K562 (cell line): ENCODE measurements at regions not wholly inside any gene's neighbourhood (a gene's known extent, or its start where the extent isn't known, plus 50 kb on each side); places are given as distances from the start of the nearest gene placed in this dataset.

Source experiments
- ATAC-seq: fragments of 200-7000 bp; cut with Tn5 transposase; 3 replicates; pipeline ENCODE4 v1.9.1; 2020; ENCODE audit warnings: moderate library complexity
- BruUV-seq: library from RNA; stranded (reverse); fragments of 400-500 nt; replicated peaks from 2 replicates; lab custom pipeline; 2021; lab: Mats Ljungman, UMichigan
- CTCF ChIA-PET: fragments of 300-600 bp; formaldehyde crosslinking; extraction: SDS; loops from one replicate; lab custom pipeline; 2021; ENCODE audit warnings: low intra/inter-chr PET ratio; lab: Yijun Ruan, JAX
- POLR2A ChIA-PET: fragments of 300-600, 350-650 bp; sonication (Branson Sonifier 250); formaldehyde crosslinking; extraction: SDS; loops from one replicate; lab custom pipeline; 2021; ENCODE audit warnings: antibody characterized with exemption, inconsistent platforms; lab: Yijun Ruan, JAX
- DNase-seq, 4 experiments: peaks; one replicate each; pipeline versions ENCODE4 v3.0.0 to v3.0.0-alpha.2; 2011 to 2018; ENCODE audit warnings: low spot score in 3 of 4, mixed read lengths in 3 of 4; ENCODE audit errors: extremely low read depth in 1 of 4
- FAIRE-seq: peaks from 2 replicates; lab custom pipeline; 2011; peaks lifted over from hg19 to GRCh38; lab: Jason Lieb, UNC
- H2AFZ ChIP-seq: 2 replicates; pipeline ENCODE4 v1.6.0; 2011; ENCODE audit warnings: low read depth, low read length, control low read depth, inconsistent platforms
- H3K27ac ChIP-seq: fragments of 200-600 bp; 3 replicates; pipeline ENCODE4 v1.8.0; 2011; ENCODE audit warnings: low read depth, mild to moderate bottlenecking, control low read depth, inconsistent platforms, low read length, moderate library complexity, mixed read lengths; ENCODE audit errors: extremely low read depth
- H3K27me3 ChIP-seq, 2 experiments: fragments of 300-600 bp in 1 of 2; 2 replicates in 1 of 2; 3 replicates in 1 of 2; pipeline versions ENCODE4 v1.6.0 to v1.8.0; 2011; ENCODE audit warnings: inconsistent platforms in 2 of 2, low read length in 2 of 2, mild to moderate bottlenecking in 1 of 2, mixed read lengths in 1 of 2, moderate library complexity in 1 of 2; ENCODE audit not compliant: control insufficient read depth in 2 of 2, insufficient read depth in 2 of 2
- H3K36me3 ChIP-seq: fragments of 300-600 bp; 3 replicates; pipeline ENCODE4 v1.8.0; 2011; ENCODE audit warnings: mild to moderate bottlenecking, low read length, inconsistent platforms; ENCODE audit not compliant: control insufficient read depth, insufficient read depth
- H3K4me1 ChIP-seq, 2 experiments: fragments of 200-600 bp in 1 of 2; replicated peaks in 1 of 2; 2 replicates in 1 of 2; 3 replicates in 1 of 2; pipeline versions ENCODE4 v1.5.1 to v1.8.0; 2011; ENCODE audit warnings: inconsistent platforms in 2 of 2, low read length in 2 of 2, mild to moderate bottlenecking in 1 of 2, mixed read lengths in 1 of 2, moderate library complexity in 1 of 2; ENCODE audit not compliant: control insufficient read depth in 2 of 2, insufficient read depth in 2 of 2
- H3K4me2 ChIP-seq: 2 replicates; pipeline ENCODE4 v1.6.1; 2011; ENCODE audit warnings: low read length, control low read depth, inconsistent platforms, mixed read lengths; ENCODE audit not compliant: insufficient read depth
- H3K4me3 ChIP-seq: fragments of 200-600 bp; sonication (generic), shearing (Covaris generic); 2 replicates; pipeline ENCODE4 v1.5.1; 2016; ENCODE audit warnings: control low read depth, inconsistent platforms
- H3K79me2 ChIP-seq: fragments of 200-600 bp; 3 replicates; pipeline ENCODE4 v1.8.0; 2011; ENCODE audit warnings: low read length, inconsistent platforms; ENCODE audit not compliant: control insufficient read depth, insufficient read depth
- H3K9ac ChIP-seq, 2 experiments: 2 replicates each; pipeline versions ENCODE4 v1.6.0 to v1.6.1; 2011; ENCODE audit warnings: low read depth in 2 of 2, low read length in 2 of 2, control low read depth in 1 of 2, inconsistent platforms in 1 of 2, mild to moderate bottlenecking in 1 of 2, mixed read lengths in 1 of 2; ENCODE audit not compliant: insufficient read depth in 1 of 2
- H3K9me1 ChIP-seq: one replicate; pipeline ENCODE4 v1.6.0; 2011; ENCODE audit warnings: inconsistent platforms, mild to moderate bottlenecking, low read length, moderate library complexity; ENCODE audit not compliant: control insufficient read depth, insufficient read depth
- H3K9me3 ChIP-seq: replicated peaks from 2 replicates; pipeline ENCODE4 v1.5.1; 2011; ENCODE audit warnings: low read depth, low read length, inconsistent platforms; ENCODE audit not compliant: control insufficient read depth, insufficient read depth
- H4K20me1 ChIP-seq: replicated peaks from 2 replicates; pipeline ENCODE4 v1.6.1; 2011; ENCODE audit warnings: low read length, inconsistent platforms, mixed read lengths; ENCODE audit not compliant: control insufficient read depth, insufficient read depth
- ARID3A ChIP-seq: IDR thresholded peaks from 2 replicates; pipeline ENCODE4 v1.6.1; 2012; ENCODE audit warnings: low read depth, low read length, improper control_type of control experiment, borderline replicate concordance
- CREB1 ChIP-seq, 2 experiments: sonication (generic) in 1 of 2; formaldehyde crosslinking in 1 of 2; IDR thresholded peaks; 2 replicates each; pipeline versions ENCODE4 v1.6.1 to v1.8.0; 2012 to 2022; ENCODE audit warnings: inconsistent platforms in 1 of 2, mild to moderate bottlenecking in 1 of 2, missing genetic modification reagents in 1 of 2, moderate library complexity in 1 of 2
- GTF2F1 ChIP-seq: IDR thresholded peaks from 2 replicates; pipeline ENCODE4 v1.6.1; 2011; ENCODE audit warnings: low read depth, low read length, improper control_type of control experiment
- MLX ChIP-seq, 2 experiments: fragments of 450-650 bp in 1 of 2; sonication (generic) in 1 of 2; formaldehyde crosslinking; conservative IDR thresholded peaks; 2 replicates each; pipeline versions ENCODE4 v1.4.0 to v1.8.1; 2020 to 2022; ENCODE audit warnings: mild to moderate bottlenecking in 1 of 2, missing genetic modification reagents in 1 of 2
- POU5F1 ChIP-seq: fragments of 150-350 bp; IDR thresholded peaks from 2 replicates; pipeline ENCODE4 v1.6.1; 2014; ENCODE audit warnings: borderline replicate concordance, low read length, low read depth, mild to moderate bottlenecking; ENCODE audit not compliant: partially characterized antibody
- SFPQ ChIP-seq: fragments of 200-400 bp; formaldehyde crosslinking; IDR thresholded peaks from 2 replicates; pipeline ENCODE4 v1.6.1; 2017; ENCODE audit warnings: mild to moderate bottlenecking, low read depth, low read length, moderate library complexity
- SMARCE1 ChIP-seq: fragments of 450-650 bp; IDR thresholded peaks from 2 replicates; pipeline ENCODE4 v1.7.1; 2016; ENCODE audit warnings: mild to moderate bottlenecking
- THRAP3 ChIP-seq: fragments of 450-650 bp; IDR thresholded peaks from 2 replicates; pipeline ENCODE4 v1.6.1; 2016; ENCODE audit warnings: mild to moderate bottlenecking, inconsistent platforms, borderline replicate concordance
- ZNF280A ChIP-seq: fragments of 450-650 bp; IDR thresholded peaks from 2 replicates; pipeline ENCODE4 v1.6.1; 2018; ENCODE audit warnings: mild to moderate bottlenecking, low read depth; ENCODE audit not compliant: partially characterized antibody
- ZNF780A ChIP-seq: fragments of 250-450 bp; sonication (Bioruptor Pico); IDR thresholded peaks from 2 replicates; pipeline ENCODE4 v1.5.0; 2021; ENCODE audit warnings: mild to moderate bottlenecking
- WGBS: fragments of 100-300 bp; shearing (Covaris generic); methylation state at CpG from one replicate; pipeline ENCODE4 v1.1.6; 2016; ENCODE audit warnings: low coverage, mixed read lengths; ENCODE audit not compliant: insufficient coverage; ENCODE audit errors: missing lambda C conversion rate; 5-methylcytosine and 5-hydroxymethylcytosine counted together
- in situ Hi-C: fragments of 300-500 bp; cut with MboI; formaldehyde crosslinking; loops from 4 replicates; pipeline ENCODE4 v1.15.0; 2018; ENCODE audit warnings: inconsistent platforms, mixed read lengths
- intact Hi-C: fragments of 100-400 bp; cut with micrococcal nuclease; formaldehyde crosslinking; loops from 2 replicates; pipeline ENCODE4 v1.14.2; 2022

GRCh38 chr1:4975856-4976255 lies 321.4 kb downstream of the AJAP1 start:
- H3K9ac ChIP-seq, result no peak overlapping the region
- H3K79me2 ChIP-seq, result no peaks in the 10 kb centered on the region
- BruUV-seq, result no TSS peak
- no peaks in the 10 kb centered on the region for H3K9me3 ChIP-seq
- CTCF ChIA-PET, result no interaction called here
- H3K4me1 ChIP-seq, result no peaks in the 10 kb centered on the region
- no peak overlapping the region for H3K27ac ChIP-seq
- in situ Hi-C loops (no loop called here), intact Hi-C loops (no loop called here)
- ATAC-seq (no peak), DNase-seq (no peak), FAIRE-seq (no peak)
- H3K27me3 ChIP-seq, result peaks cover 4 to 24% of the 10 kb centered on the region in 2 experiments; a peak in 4 of 5 replicates
- no peaks in the 10 kb centered on the region for H4K20me1 ChIP-seq
- H3K9me1 ChIP-seq, result no peaks in the 10 kb centered on the region
- H2AFZ ChIP-seq, result no peak overlapping the region
- H3K4me2 ChIP-seq, result no peak overlapping the region
- no peak overlapping the region for H3K4me3 ChIP-seq
- 0% methylated on average over 8 of the region's 8 CpGs for WGBS
- H3K36me3 ChIP-seq, result no peaks in the 10 kb centered on the region
- POLR2A ChIA-PET, result interaction anchor here (0.7 to 0.8 kb wide), 2 partner anchors 17 to 189 kb away, joined by 3 to 4 read pairs; no protein-coding TSS in a partner anchor
- TF ChIP-seq ZNF780A (no peak), THRAP3 (no peak), ZNF280A (no peak), ARID3A (no peak), SMARCE1 (no peak), GTF2F1 (no peak), CREB1 (IDR thresholded peaks at IDR 0.05) (no peak), CREB1 (CRISPR knock-in tag; IDR thresholded peaks at IDR 0.05) (no peak), MLX (CRISPR knock-in tag; conservative IDR thresholded peaks at IDR 0.05) (no peak), POU5F1 (no peak), SFPQ (no peak)
